Glutamatergic neuron (in vitro differentiated cells): ENCODE measurements at regions not wholly inside any gene's neighbourhood (a gene's known extent, or its start where the extent isn't known, plus 50 kb on each side); places are given as distances from the start of the nearest gene placed in this dataset.

ENCODE experiments used
- DNase-seq: peaks from one replicate; pipeline ENCODE4 v3.0.0; 2022
- H3K27ac Mint-ChIP-seq: one replicate; pipeline ENCODE4 v1.8.0; 2020; ENCODE audit warnings: mild to moderate bottlenecking, mixed read lengths, inconsistent platforms; ENCODE audit not compliant: unreplicated experiment
- H3K27me3 Mint-ChIP-seq: one replicate; pipeline ENCODE4 v1.8.0; 2020; ENCODE audit warnings: mild to moderate bottlenecking, moderate library complexity, mixed read lengths, inconsistent platforms; ENCODE audit not compliant: unreplicated experiment
- H3K36me3 Mint-ChIP-seq: one replicate; pipeline ENCODE4 v1.8.0; 2020; ENCODE audit warnings: mild to moderate bottlenecking, mixed read lengths, inconsistent platforms; ENCODE audit not compliant: unreplicated experiment
- H3K4me1 Mint-ChIP-seq: one replicate; pipeline ENCODE4 v1.8.0; 2020; ENCODE audit warnings: mild to moderate bottlenecking, low read depth, mixed read lengths, inconsistent platforms; ENCODE audit not compliant: unreplicated experiment
- H3K4me3 Mint-ChIP-seq: one replicate; pipeline ENCODE4 v1.8.0; 2020; ENCODE audit warnings: mild to moderate bottlenecking, mixed read lengths, inconsistent platforms; ENCODE audit not compliant: unreplicated experiment
- H3K9me3 Mint-ChIP-seq: one replicate; pipeline ENCODE4 v1.8.0; 2020; ENCODE audit warnings: mild to moderate bottlenecking, moderate library complexity, mixed read lengths, inconsistent platforms; ENCODE audit not compliant: unreplicated experiment
- TF ChIP-seq, protein P1 (sequence below): fragments of 200-600 bp; sonication (generic); IDR thresholded peaks from one replicate; pipeline ENCODE4 v1.5.0; 2021; ENCODE audit not compliant: partially characterized antibody, unreplicated experiment

DNA sequence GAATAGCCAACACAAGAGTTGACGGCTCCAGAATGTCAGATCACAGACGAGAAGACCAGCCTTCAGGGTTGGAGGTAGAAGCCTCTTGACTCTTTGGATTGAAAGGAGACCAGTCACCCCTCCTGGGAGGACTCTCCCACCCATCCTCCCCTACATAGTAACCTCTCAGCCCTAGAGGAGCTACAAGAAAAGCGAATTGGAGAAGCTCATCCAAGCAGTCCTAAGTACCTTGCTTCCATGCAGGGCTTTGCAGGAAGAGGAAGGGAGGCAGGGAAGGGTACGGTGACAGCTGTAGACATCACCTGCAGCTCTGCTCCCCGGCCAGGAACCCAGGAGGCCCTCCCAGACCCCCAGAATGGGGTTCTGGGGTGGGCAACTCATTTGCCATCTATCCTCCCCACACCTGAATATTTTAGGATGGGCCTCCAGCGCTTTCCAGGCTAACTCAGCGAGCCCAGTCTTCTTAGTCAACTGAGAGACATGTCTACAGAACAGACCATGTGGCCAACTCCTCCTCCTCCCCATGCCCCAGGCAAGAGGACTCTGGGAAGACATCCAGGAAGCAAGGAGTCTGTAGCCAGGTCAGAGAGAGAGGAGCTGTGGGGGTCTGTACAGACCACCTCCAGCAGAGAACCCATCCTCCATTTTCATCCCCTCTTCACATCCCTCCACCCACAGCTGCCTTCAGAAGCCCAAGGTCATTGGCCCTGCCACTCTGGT lies 55.6 kb upstream of the LBX1 start:
- peak overlapping the region; percentile 61 for H3K4me3 Mint-ChIP-seq
- H3K27me3 Mint-ChIP-seq: peaks cover 19% of the 10 kb centered on the region
- H3K27ac Mint-ChIP-seq: no peak overlapping the region
- peaks cover 37% of the 10 kb centered on the region for H3K4me1 Mint-ChIP-seq
- no peak for DNase-seq
- peaks cover 5% of the 10 kb centered on the region for H3K36me3 Mint-ChIP-seq
- TF ChIP-seq, protein P1, sequence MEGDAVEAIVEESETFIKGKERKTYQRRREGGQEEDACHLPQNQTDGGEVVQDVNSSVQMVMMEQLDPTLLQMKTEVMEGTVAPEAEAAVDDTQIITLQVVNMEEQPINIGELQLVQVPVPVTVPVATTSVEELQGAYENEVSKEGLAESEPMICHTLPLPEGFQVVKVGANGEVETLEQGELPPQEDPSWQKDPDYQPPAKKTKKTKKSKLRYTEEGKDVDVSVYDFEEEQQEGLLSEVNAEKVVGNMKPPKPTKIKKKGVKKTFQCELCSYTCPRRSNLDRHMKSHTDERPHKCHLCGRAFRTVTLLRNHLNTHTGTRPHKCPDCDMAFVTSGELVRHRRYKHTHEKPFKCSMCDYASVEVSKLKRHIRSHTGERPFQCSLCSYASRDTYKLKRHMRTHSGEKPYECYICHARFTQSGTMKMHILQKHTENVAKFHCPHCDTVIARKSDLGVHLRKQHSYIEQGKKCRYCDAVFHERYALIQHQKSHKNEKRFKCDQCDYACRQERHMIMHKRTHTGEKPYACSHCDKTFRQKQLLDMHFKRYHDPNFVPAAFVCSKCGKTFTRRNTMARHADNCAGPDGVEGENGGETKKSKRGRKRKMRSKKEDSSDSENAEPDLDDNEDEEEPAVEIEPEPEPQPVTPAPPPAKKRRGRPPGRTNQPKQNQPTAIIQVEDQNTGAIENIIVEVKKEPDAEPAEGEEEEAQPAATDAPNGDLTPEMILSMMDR: no peak
- H3K9me3 Mint-ChIP-seq: peaks cover 7% of the 10 kb centered on the region

DNA sequence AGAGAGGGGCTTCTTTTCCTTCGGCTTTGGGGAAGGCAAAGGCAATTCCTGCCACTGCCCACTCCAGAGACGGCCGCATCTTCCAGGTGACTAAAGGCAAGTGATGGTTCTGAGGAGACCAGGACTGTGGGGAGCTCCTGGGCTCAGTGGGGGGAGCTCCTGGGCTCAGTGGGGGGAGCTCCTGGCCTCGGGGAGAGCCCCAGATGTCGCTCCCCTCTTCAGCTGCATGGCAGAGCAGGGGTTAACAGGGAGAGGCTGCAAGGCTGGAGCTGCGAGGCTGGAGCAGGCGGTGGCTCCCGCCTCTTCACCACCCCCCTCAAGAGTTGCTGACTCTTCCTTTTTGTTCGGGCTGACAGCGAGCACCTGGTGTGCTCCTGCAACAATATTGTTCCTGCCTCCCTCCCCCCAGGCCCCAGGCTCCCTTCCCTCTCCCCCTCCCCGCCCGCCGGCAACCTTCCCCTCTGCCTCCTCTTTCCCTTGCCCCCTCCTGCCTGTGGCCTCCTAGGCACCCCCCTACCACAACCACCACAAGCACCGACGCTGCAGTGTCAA lies 56.3 kb upstream of the LBX1 start:
- peak; percentile 32 for DNase-seq
- H3K9me3 Mint-ChIP-seq: peaks cover 7% of the 10 kb centered on the region
- peaks cover 22% of the 10 kb centered on the region for H3K27me3 Mint-ChIP-seq
- peak overlapping the region; percentile 46 for H3K4me3 Mint-ChIP-seq
- H3K4me1 Mint-ChIP-seq: peaks cover 37% of the 10 kb centered on the region
- no peak overlapping the region for H3K27ac Mint-ChIP-seq
- TF ChIP-seq, protein P1: no peak
- H3K36me3 Mint-ChIP-seq: peaks cover 5% of the 10 kb centered on the region

DNA sequence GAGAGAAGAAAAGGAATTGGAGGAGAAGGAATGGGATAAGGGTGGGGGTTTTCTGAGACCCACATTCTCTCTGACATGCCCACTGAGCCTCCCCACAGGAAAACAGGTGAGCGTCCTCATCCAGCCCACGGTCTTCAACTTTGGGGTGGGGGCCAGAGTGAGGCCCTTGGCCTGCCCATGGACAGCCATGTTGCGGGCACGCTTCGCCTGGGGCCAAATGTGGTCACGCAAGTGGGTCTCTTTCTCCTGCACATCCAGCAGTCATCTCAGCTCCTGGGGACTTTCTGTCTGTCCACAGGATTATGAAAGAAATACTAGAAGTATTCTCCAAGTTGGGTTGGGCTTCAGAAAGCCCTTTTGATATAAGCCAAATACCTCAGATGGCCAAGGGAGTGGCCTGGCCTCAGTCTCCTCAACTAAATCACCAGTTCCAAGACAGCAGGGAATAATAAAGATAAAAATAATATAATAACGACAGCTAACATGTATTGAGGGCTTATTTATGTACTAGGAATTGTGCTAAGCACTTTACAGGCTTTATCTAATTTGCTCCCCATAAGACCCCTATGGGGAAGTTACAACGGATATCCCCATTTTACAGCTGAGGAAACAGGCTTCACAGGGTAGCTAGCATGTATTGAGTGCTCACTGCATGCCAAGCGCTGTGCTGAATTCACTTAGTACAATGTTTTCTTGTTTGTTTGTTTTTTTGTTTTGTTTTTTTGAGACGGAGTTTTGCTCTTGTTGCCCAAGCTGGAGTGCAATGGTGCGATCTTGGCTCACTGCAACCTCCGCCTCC lies 57.2 kb upstream of the LBX1 start:
- Mint-ChIP-seq H3K27ac (no peak overlapping the region), H3K9me3 (peaks cover 7% of the 10 kb centered on the region), H3K36me3 (peaks cover 5% of the 10 kb centered on the region), H3K27me3 (peaks cover 22% of the 10 kb centered on the region), H3K4me1 (peaks cover 37% of the 10 kb centered on the region), H3K4me3 (no peak overlapping the region)
- no peak for DNase-seq
- TF ChIP-seq, protein P1: no peak

DNA sequence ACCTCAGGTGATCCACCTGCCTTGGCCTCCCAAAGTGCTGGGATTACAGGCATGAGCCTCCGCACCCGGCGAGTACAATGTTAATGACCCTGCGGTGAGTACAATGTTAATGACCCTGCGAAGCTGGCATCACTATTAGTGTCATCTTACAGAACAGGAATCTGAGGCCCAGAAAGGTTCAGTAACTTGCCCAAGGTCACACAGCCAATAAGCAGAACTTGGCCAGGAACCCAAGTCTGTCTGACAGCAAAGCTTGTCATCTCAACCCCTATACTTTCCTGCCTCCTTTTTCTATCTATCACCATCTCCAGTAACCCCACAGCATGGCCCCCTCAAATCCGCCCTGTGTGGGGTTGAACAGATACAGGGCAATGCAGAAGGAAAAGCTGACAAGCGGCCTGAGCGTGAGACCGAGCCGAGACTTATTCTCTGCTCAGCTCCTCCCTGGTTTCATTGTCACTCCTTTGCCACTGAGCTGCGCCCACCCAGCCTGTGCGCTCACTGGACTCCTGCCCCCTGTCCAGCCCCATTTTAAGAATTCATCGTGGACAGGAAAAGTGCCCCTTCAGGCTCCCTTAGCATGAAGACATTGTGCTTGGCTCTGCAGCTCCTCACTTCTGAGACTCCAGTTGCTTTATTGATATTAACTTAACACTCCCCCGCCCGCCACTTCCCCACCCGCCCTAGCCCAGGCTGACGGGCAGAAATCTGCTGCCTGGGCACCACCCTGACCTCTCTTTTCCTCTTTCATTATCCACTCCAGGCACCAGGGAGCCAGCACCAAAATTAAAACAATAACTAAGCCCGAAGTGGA lies 58.1 kb upstream of the LBX1 start:
- Mint-ChIP-seq H3K9me3 (peaks cover 7% of the 10 kb centered on the region), H3K4me3 (no peak overlapping the region), H3K36me3 (peaks cover 5% of the 10 kb centered on the region), H3K27ac (no peak overlapping the region), H3K27me3 (peaks cover 19% of the 10 kb centered on the region), H3K4me1 (peaks cover 30% of the 10 kb centered on the region)
- TF ChIP-seq, protein P1: no peak
- no peak for DNase-seq
